Uterus (tissue), 3 donors: ENCODE measurements at regions not wholly inside any gene's neighbourhood (a gene's known extent, or its start where the extent isn't known, plus 50 kb on each side); places are given as distances from the start of the nearest gene placed in this dataset.

ENCODE experiments used
- DNase-seq, 2 donors: peaks; one replicate each; pipeline ENCODE4 v3.0.0-alpha.2; 2019 to 2020
- H3K27ac ChIP-seq, 2 donors: fragments of 200-600 bp; sonication (generic); 1 replicate in 1 of 2; 2 replicates in 1 of 2; pipeline ENCODE4 v1.5.1; 2016 to 2018
- H3K27me3 ChIP-seq, 2 donors: fragments of 200-600 bp; sonication (generic); one replicate each; pipeline ENCODE4 v1.5.1; 2018 to 2019; ENCODE audit warnings: control low read depth in 1 of 2
- H3K36me3 ChIP-seq, 2 donors: fragments of 200-600 bp; sonication (generic); one replicate each; pipeline ENCODE4 v1.5.1; 2019; ENCODE audit warnings: control low read depth in 1 of 2
- H3K4me1 ChIP-seq, 2 donors: fragments of 200-600 bp; sonication (generic); one replicate each; pipeline ENCODE4 v1.5.1; 2018 to 2019; ENCODE audit warnings: control low read depth in 1 of 2
- H3K4me3 ChIP-seq, 2 donors: fragments of 200-600 bp; sonication (generic); 1 replicate in 1 of 2; 2 replicates in 1 of 2; pipeline ENCODE4 v1.5.1; 2018 to 2019; ENCODE audit warnings: mild to moderate bottlenecking in 1 of 2
- H3K9me3 ChIP-seq, 2 donors: fragments of 200-600 bp; sonication (generic); one replicate each; pipeline ENCODE4 v1.5.1; 2019; ENCODE audit warnings: control low read depth in 1 of 2
- CTCF ChIP-seq, 4 experiments: fragments of 200-600 bp in 2 of 4; fragments of 450-650 bp in 2 of 4; sonication (generic) in 2 of 4; IDR thresholded peaks; one replicate each; pipeline ENCODE4 v1.5.1; 2016 to 2019; ENCODE audit warnings: antibody characterized with exemption in 4 of 4, mild to moderate bottlenecking in 2 of 4, moderate library complexity in 1 of 4
- POLR2A ChIP-seq, 2 donors: fragments of 450-650 bp; IDR thresholded peaks; one replicate each; pipeline ENCODE4 v1.6.1; 2016; ENCODE audit warnings: antibody characterized with exemption in 2 of 2, mild to moderate bottlenecking in 1 of 2, moderate library complexity in 1 of 2
- intact Hi-C: fragments of 100-400 bp; cut with DNase I; formaldehyde crosslinking; loops from one replicate; pipeline ENCODE4 v1.15.1; 2023; ENCODE audit warnings: low total_unique reads
- donor health status: DM: yes; HTN: yes; CAD: no.

- intact Hi-C loops: no loop called here
Observed at GRCh38 chr12:45559537-45559936, 170.0 kb upstream of the ARID2 start.

GRCh38 chr12:45560689-45561088 lies 168.8 kb upstream of the ARID2 start:
- DNase-seq: no peak
- no peaks in the 10 kb centered on the region for H3K9me3 ChIP-seq
- H3K4me3 ChIP-seq: no peak overlapping the region
- intact Hi-C loops: no loop called here
- no peaks in the 10 kb centered on the region for H3K27me3 ChIP-seq
- no peaks in the 10 kb centered on the region for H3K36me3 ChIP-seq
- H3K4me1 ChIP-seq: no peaks in the 10 kb centered on the region
- TF ChIP-seq POLR2A (IDR thresholded peaks at IDR 0.05): no peak
- no peak for TF ChIP-seq CTCF (IDR thresholded peaks at IDR 0.05)
- H3K27ac ChIP-seq: no peak overlapping the region

More at GRCh38 chr12:45559537-45559936, 170.0 kb upstream of the ARID2 start:
- Histone ChIP-seq H3K27me3 (no peaks in the 10 kb centered on the region), H3K9me3 (no peaks in the 10 kb centered on the region), H3K36me3 (no peaks in the 10 kb centered on the region), H3K4me3 (no peak overlapping the region), H3K4me1 (no peaks in the 10 kb centered on the region), H3K27ac (no peak overlapping the region)
- TF ChIP-seq POLR2A (IDR thresholded peaks at IDR 0.05) (no peak), CTCF (IDR thresholded peaks at IDR 0.05) (no peak)
- no peak for DNase-seq

GRCh38 chr12:45561488-45561887 lies 168.0 kb upstream of the ARID2 start:
- DNase-seq: no peak
- H3K9me3 ChIP-seq: no peaks in the 10 kb centered on the region
- intact Hi-C loops: no loop called here
- no peaks in the 10 kb centered on the region for H3K36me3 ChIP-seq
- H3K27ac ChIP-seq: no peak overlapping the region
- H3K27me3 ChIP-seq: no peaks in the 10 kb centered on the region
- TF ChIP-seq CTCF (IDR thresholded peaks at IDR 0.05) (no peak), POLR2A (IDR thresholded peaks at IDR 0.05) (no peak)
- H3K4me1 ChIP-seq: no peaks in the 10 kb centered on the region
- no peak overlapping the region for H3K4me3 ChIP-seq

GRCh38 chr12:45565590-45565989 lies 163.9 kb upstream of the ARID2 start:
- Histone ChIP-seq H3K4me1 (no peaks in the 10 kb centered on the region), H3K36me3 (no peaks in the 10 kb centered on the region), H3K27me3 (no peaks in the 10 kb centered on the region), H3K4me3 (no peak overlapping the region), H3K9me3 (no peaks in the 10 kb centered on the region), H3K27ac (no peak overlapping the region)
- DNase-seq: no peak
- TF ChIP-seq POLR2A (IDR thresholded peaks at IDR 0.05): no peak
- no peak for TF ChIP-seq CTCF (IDR thresholded peaks at IDR 0.05)
- intact Hi-C loops: no loop called here

GRCh38 chr12:45566257-45566656 lies 163.2 kb upstream of the ARID2 start:
- no peak for TF ChIP-seq CTCF (IDR thresholded peaks at IDR 0.05)
- no peak for TF ChIP-seq POLR2A (IDR thresholded peaks at IDR 0.05)
- Histone ChIP-seq H3K27me3 (no peaks in the 10 kb centered on the region), H3K4me1 (no peaks in the 10 kb centered on the region), H3K4me3 (no peak overlapping the region), H3K27ac (no peak overlapping the region), H3K36me3 (no peaks in the 10 kb centered on the region), H3K9me3 (no peaks in the 10 kb centered on the region)
- no peak for DNase-seq
- intact Hi-C loops: no loop called here
